GM10266 (cell line): ENCODE measurements at regions not wholly inside any gene's neighbourhood (a gene's known extent, or its start where the extent isn't known, plus 50 kb on each side); places are given as distances from the start of the nearest gene placed in this dataset.

Source experiments
- DNase-seq: peaks from one replicate; pipeline ENCODE4 v3.0.0; 2012; ENCODE audit errors: extremely low spot score
- CTCF ChIP-seq: IDR thresholded peaks from 2 replicates; pipeline ENCODE4 v1.5.1; 2012; ENCODE audit warnings: mild to moderate bottlenecking, low read depth; ENCODE audit not compliant: control insufficient read depth, insufficient read depth; ENCODE audit errors: missing control alignments

GRCh38 chr9:38207247-38207778 lies 138.3 kb upstream of the SHB start:
- no peak for DNase-seq
- TF ChIP-seq CTCF: no peak

- no peak for DNase-seq
- no peak for TF ChIP-seq CTCF
Observed at GRCh38 chr9:38205279-38205678, 136.3 kb upstream of the SHB start.

- TF ChIP-seq CTCF: no peak
- DNase-seq: no peak
Observed at GRCh38 chr9:38202336-38202938, 133.4 kb upstream of the SHB start.

- no peak for TF ChIP-seq CTCF
- no peak for DNase-seq
Observed at GRCh38 chr9:38201844-38202243, 132.8 kb upstream of the SHB start.

GRCh38 chr9:38200431-38200830 lies 131.4 kb upstream of the SHB start:
- TF ChIP-seq CTCF: no peak
- DNase-seq: no peak

GRCh38 chr9:38198140-38198539 lies 129.1 kb upstream of the SHB start:
- no peak for TF ChIP-seq CTCF

GRCh38 chr9:38196714-38197113 lies 127.7 kb upstream of the SHB start:
- DNase-seq: no peak
- TF ChIP-seq CTCF: no peak

More at GRCh38 chr9:38198140-38198539, 129.1 kb upstream of the SHB start:
- no peak for DNase-seq
